ENCODE measurements at regions not wholly inside any gene's neighbourhood (a gene's known extent, or its start where the extent isn't known, plus 50 kb on each side); places are given as distances from the start of the nearest gene placed in this dataset.

GRCh38 chr3:124569761-124570160 lies 160.5 kb upstream of the UMPS start:
- DNase-seq (ENCODE audit: low spot score): no peak
- no peaks in the 10 kb centered on the region for H3K36me3 Mint-ChIP-seq (ENCODE audit: low read depth)
- no peak overlapping the region for H3K27ac Mint-ChIP-seq
- H3K4me3 Mint-ChIP-seq (ENCODE audit: low read depth): no peak overlapping the region
- no peaks in the 10 kb centered on the region for H3K9me3 Mint-ChIP-seq
- H3K4me1 Mint-ChIP-seq (ENCODE audit: low read depth): no peaks in the 10 kb centered on the region
- intact Hi-C loops (cut with micrococcal nuclease): no loop called here
- peaks cover 18% of the 10 kb centered on the region for H3K27me3 Mint-ChIP-seq (ENCODE audit: low read depth)

GRCh38 chr3:124570232-124570631 lies 160.0 kb upstream of the UMPS start:
- Mint-ChIP-seq H3K27me3 (ENCODE audit: low read depth) (peaks cover 18% of the 10 kb centered on the region), H3K36me3 (ENCODE audit: low read depth) (no peaks in the 10 kb centered on the region), H3K4me1 (ENCODE audit: low read depth) (no peaks in the 10 kb centered on the region), H3K9me3 (no peaks in the 10 kb centered on the region), H3K4me3 (ENCODE audit: low read depth) (no peak overlapping the region), H3K27ac (no peak overlapping the region)
- DNase-seq (ENCODE audit: low spot score): no peak
- intact Hi-C loops (cut with micrococcal nuclease): no loop called here

GRCh38 chr3:124572851-124573405 lies 157.3 kb upstream of the UMPS start:
- intact Hi-C loops (cut with micrococcal nuclease): no loop called here
- H3K27me3 Mint-ChIP-seq (ENCODE audit: low read depth): peaks cover 20% of the 10 kb centered on the region
- H3K36me3 Mint-ChIP-seq (ENCODE audit: low read depth): no peaks in the 10 kb centered on the region
- DNase-seq (ENCODE audit: low spot score): no peak
- peaks cover 2% of the 10 kb centered on the region for H3K4me1 Mint-ChIP-seq (ENCODE audit: low read depth)
- H3K27ac Mint-ChIP-seq: no peak overlapping the region
- H3K4me3 Mint-ChIP-seq (ENCODE audit: low read depth): no peak overlapping the region
- H3K9me3 Mint-ChIP-seq: no peaks in the 10 kb centered on the region

GRCh38 chr3:124574012-124574411 lies 156.2 kb upstream of the UMPS start:
- no peaks in the 10 kb centered on the region for H3K36me3 Mint-ChIP-seq (ENCODE audit: low read depth)
- no peak overlapping the region for H3K27ac Mint-ChIP-seq
- no peaks in the 10 kb centered on the region for H3K9me3 Mint-ChIP-seq
- H3K27me3 Mint-ChIP-seq (ENCODE audit: low read depth): peaks cover 22% of the 10 kb centered on the region
- intact Hi-C loops (cut with micrococcal nuclease): no loop called here
- no peak overlapping the region for H3K4me3 Mint-ChIP-seq (ENCODE audit: low read depth)
- no peak for DNase-seq (ENCODE audit: low spot score)
- H3K4me1 Mint-ChIP-seq (ENCODE audit: low read depth): peaks cover 2% of the 10 kb centered on the region

GRCh38 chr3:124576565-124577493 lies 153.4 kb upstream of the UMPS start:
- Mint-ChIP-seq H3K4me1 (ENCODE audit: low read depth) (peaks cover 2% of the 10 kb centered on the region), H3K9me3 (no peaks in the 10 kb centered on the region), H3K27me3 (ENCODE audit: low read depth) (peaks cover 23% of the 10 kb centered on the region), H3K4me3 (ENCODE audit: low read depth) (no peak overlapping the region), H3K36me3 (ENCODE audit: low read depth) (no peaks in the 10 kb centered on the region), H3K27ac (no peak overlapping the region)
- DNase-seq (ENCODE audit: low spot score): no peak
- intact Hi-C loops (cut with micrococcal nuclease): no loop called here

- H3K9me3 Mint-ChIP-seq: no peaks in the 10 kb centered on the region
- H3K36me3 Mint-ChIP-seq (ENCODE audit: low read depth): no peaks in the 10 kb centered on the region
- no peak overlapping the region for H3K4me3 Mint-ChIP-seq (ENCODE audit: low read depth)
- H3K27ac Mint-ChIP-seq: no peak overlapping the region
- intact Hi-C loops (cut with micrococcal nuclease): no loop called here
- peaks cover 2% of the 10 kb centered on the region for H3K4me1 Mint-ChIP-seq (ENCODE audit: low read depth)
- DNase-seq (ENCODE audit: low spot score): no peak
- H3K27me3 Mint-ChIP-seq (ENCODE audit: low read depth): peaks cover 27% of the 10 kb centered on the region
Measured at GRCh38 chr3:124577494-124578167, 152.6 kb upstream of the UMPS start.

- no peaks in the 10 kb centered on the region for H3K9me3 Mint-ChIP-seq
- H3K27ac Mint-ChIP-seq: no peak overlapping the region
- intact Hi-C loops (cut with micrococcal nuclease): no loop called here
- DNase-seq (ENCODE audit: low spot score): no peak
- H3K27me3 Mint-ChIP-seq (ENCODE audit: low read depth): peaks cover 40% of the 10 kb centered on the region
- no peaks in the 10 kb centered on the region for H3K36me3 Mint-ChIP-seq (ENCODE audit: low read depth)
- H3K4me1 Mint-ChIP-seq (ENCODE audit: low read depth): peaks cover 2% of the 10 kb centered on the region
- H3K4me3 Mint-ChIP-seq (ENCODE audit: low read depth): no peak overlapping the region
Measured at GRCh38 chr3:124579641-124580040, 150.6 kb upstream of the UMPS start.

- H3K4me3 Mint-ChIP-seq (ENCODE audit: low read depth): no peak overlapping the region
- no peaks in the 10 kb centered on the region for H3K36me3 Mint-ChIP-seq (ENCODE audit: low read depth)
- intact Hi-C loops (cut with micrococcal nuclease): no loop called here
- peaks cover 6% of the 10 kb centered on the region for H3K4me1 Mint-ChIP-seq (ENCODE audit: low read depth)
- H3K27me3 Mint-ChIP-seq (ENCODE audit: low read depth): peaks cover 62% of the 10 kb centered on the region
- no peak overlapping the region for H3K27ac Mint-ChIP-seq
- H3K9me3 Mint-ChIP-seq: no peaks in the 10 kb centered on the region
- DNase-seq (ENCODE audit: low spot score): no peak
Measured at GRCh38 chr3:124582196-124582595, 148.1 kb upstream of the UMPS start.

- DNase-seq (ENCODE audit: low spot score): no peak
- intact Hi-C loops (cut with micrococcal nuclease): no loop called here
- H3K27ac Mint-ChIP-seq: no peak overlapping the region
- peaks cover 64% of the 10 kb centered on the region for H3K27me3 Mint-ChIP-seq (ENCODE audit: low read depth)
- H3K4me1 Mint-ChIP-seq (ENCODE audit: low read depth): peaks cover 6% of the 10 kb centered on the region
- H3K36me3 Mint-ChIP-seq (ENCODE audit: low read depth): no peaks in the 10 kb centered on the region
- no peak overlapping the region for H3K4me3 Mint-ChIP-seq (ENCODE audit: low read depth)
- no peaks in the 10 kb centered on the region for H3K9me3 Mint-ChIP-seq
Measured at GRCh38 chr3:124582621-124583395, 147.4 kb upstream of the UMPS start.

GRCh38 chr3:124584245-124584551 lies 146.1 kb upstream of the UMPS start:
- H3K4me1 Mint-ChIP-seq (ENCODE audit: low read depth): peaks cover 6% of the 10 kb centered on the region
- intact Hi-C loops (cut with micrococcal nuclease): no loop called here
- no peak overlapping the region for H3K27ac Mint-ChIP-seq
- DNase-seq (ENCODE audit: low spot score): no peak
- H3K36me3 Mint-ChIP-seq (ENCODE audit: low read depth): no peaks in the 10 kb centered on the region
- H3K27me3 Mint-ChIP-seq (ENCODE audit: low read depth): peaks cover 62% of the 10 kb centered on the region
- H3K9me3 Mint-ChIP-seq: no peaks in the 10 kb centered on the region
- no peak overlapping the region for H3K4me3 Mint-ChIP-seq (ENCODE audit: low read depth)

GRCh38 chr3:124584552-124585391 lies 145.5 kb upstream of the UMPS start:
- peaks cover 62% of the 10 kb centered on the region for H3K27me3 Mint-ChIP-seq (ENCODE audit: low read depth)
- DNase-seq (ENCODE audit: low spot score): no peak
- H3K9me3 Mint-ChIP-seq: no peaks in the 10 kb centered on the region
- intact Hi-C loops (cut with micrococcal nuclease): no loop called here
- peak overlapping the region; percentile 22 for H3K4me3 Mint-ChIP-seq (ENCODE audit: low read depth)
- H3K4me1 Mint-ChIP-seq (ENCODE audit: low read depth): peaks cover 6% of the 10 kb centered on the region
- H3K36me3 Mint-ChIP-seq (ENCODE audit: low read depth): no peaks in the 10 kb centered on the region
- no peak overlapping the region for H3K27ac Mint-ChIP-seq

Measured in activated T-helper 2 cell treated with anti-CD3 and anti-CD28 coated beads, Interferon-gamma antibody, Interleukin-2, Interleukin-4, amounts not matched to agents 10 μg/mL and 5 μg/mL and 100 μg/mL, durations not matched to agents 14 hours and 24 hours and 36 hours (primary cell).